ENCODE measurements at regions not wholly inside any gene's neighbourhood (a gene's known extent, or its start where the extent isn't known, plus 50 kb on each side); places are given as distances from the start of the nearest gene placed in this dataset.

- no peak for TF ChIP-seq CTCF (IDR thresholded peaks at IDR 0.05; ENCODE audit: insufficient read depth, low read length)
- H3K4me3 ChIP-seq (ENCODE audit: low read depth, low read length): no peak overlapping the region
- no peak for DNase-seq (ENCODE audit: low read depth)
Observed at GRCh38 chr2:16253291-16253690, 312.9 kb downstream of the MYCN start.

DNA sequence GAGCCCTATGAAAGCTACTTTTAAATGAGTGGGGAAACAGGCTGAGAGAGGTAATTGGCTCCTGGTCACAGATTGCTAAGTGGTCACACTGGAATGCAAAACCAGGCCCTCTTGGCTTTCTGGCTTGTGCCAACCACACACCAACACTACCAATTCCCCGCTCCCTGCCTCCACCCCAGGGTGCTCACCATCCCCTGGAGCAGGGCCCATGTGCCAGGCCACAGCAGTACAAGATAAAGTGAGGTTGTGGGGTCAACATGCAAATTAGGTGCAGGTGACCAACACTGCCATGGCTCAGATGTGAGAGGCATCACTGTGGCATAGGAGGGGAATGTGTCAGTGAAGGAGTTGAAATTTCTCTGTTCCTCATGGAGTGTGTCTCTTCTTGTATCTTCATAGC, 312.5 kb downstream of the MYCN start:
- no peak overlapping the region for H3K4me3 ChIP-seq (ENCODE audit: low read depth, low read length)
- no peak for TF ChIP-seq CTCF (IDR thresholded peaks at IDR 0.05; ENCODE audit: insufficient read depth, low read length)

DNA sequence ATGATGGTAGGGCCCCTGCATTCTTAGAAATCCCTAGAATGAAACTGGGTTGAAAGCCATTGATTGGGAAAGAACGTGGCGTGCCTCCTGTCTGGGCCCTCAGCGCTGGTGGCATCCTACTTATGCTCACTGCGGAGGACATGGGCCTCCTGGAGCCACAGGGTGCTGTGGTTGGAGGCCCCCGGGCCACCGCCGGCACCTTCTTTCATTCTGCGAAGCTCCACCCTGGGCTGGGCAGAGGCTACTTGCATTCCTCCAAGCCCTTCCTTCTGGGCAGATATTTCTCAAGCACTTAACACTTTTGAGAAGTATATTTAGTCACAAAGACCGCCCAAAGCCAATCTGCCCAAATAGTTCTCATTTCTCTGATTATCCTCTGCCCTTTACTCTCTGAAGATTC, 311.9 kb downstream of the MYCN start:
- DNase-seq (ENCODE audit: low read depth): no peak
- no peak for TF ChIP-seq CTCF (IDR thresholded peaks at IDR 0.05; ENCODE audit: insufficient read depth, low read length)
- H3K4me3 ChIP-seq (ENCODE audit: low read depth, low read length): no peak overlapping the region

More for the DNA sequence above, 312.5 kb downstream of the MYCN start:
- DNase-seq (ENCODE audit: low read depth): no peak

GRCh38 chr2:16251511-16252225, 311.3 kb downstream of the MYCN start:
- no peak for TF ChIP-seq CTCF (IDR thresholded peaks at IDR 0.05; ENCODE audit: insufficient read depth, low read length)
- H3K4me3 ChIP-seq (ENCODE audit: low read depth, low read length): no peak overlapping the region
- DNase-seq (ENCODE audit: low read depth): no peak

DNA sequence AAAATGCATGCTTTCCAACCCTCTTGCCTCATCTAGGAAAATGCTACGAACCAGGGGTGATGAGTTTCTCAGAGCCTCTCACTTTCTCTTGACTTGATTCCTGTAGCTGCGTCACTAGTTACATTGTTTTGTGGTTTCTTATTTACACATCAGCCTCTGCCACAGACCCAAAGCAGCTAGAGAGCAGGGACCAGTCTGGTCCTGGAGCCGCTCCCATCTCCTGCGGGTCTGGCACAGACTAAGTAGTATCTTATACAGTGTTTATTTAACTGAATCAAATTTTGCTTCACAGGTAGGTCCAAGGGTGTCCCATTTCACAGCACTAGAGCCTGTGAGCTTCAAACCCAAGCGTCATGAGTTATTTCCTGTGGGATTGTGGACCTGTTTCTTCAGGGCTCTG, 310.5 kb downstream of the MYCN start:
- no peak for DNase-seq (ENCODE audit: low read depth)
- no peak overlapping the region for H3K4me3 ChIP-seq (ENCODE audit: low read depth, low read length)
- no peak for TF ChIP-seq CTCF (IDR thresholded peaks at IDR 0.05; ENCODE audit: insufficient read depth, low read length)

- no peak for TF ChIP-seq CTCF (IDR thresholded peaks at IDR 0.05; ENCODE audit: insufficient read depth, low read length)
- H3K4me3 ChIP-seq (ENCODE audit: low read depth, low read length): no peak overlapping the region
- DNase-seq (ENCODE audit: low read depth): no peak
Observed at GRCh38 chr2:16250466-16250865, 310.1 kb downstream of the MYCN start.

DNA sequence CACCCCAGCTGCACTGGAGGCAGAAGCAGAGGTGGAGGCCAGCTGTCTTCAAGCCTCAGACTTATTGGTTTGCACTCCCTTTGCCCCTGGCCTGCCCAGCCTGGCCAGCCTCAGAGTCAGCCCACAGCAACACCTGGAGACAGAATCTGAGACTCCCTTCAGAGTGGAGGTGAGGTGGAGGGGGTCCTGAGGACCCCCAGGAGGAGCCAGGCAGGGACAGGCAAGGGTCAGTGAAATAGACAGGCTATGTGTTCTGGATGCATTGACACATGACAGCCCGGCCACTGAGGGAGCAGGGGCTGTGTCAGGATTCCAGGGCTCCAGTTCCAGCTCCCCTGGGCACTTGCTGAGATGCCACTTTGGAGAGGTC, 309.7 kb downstream of the MYCN start:
- no peak for TF ChIP-seq CTCF (IDR thresholded peaks at IDR 0.05; ENCODE audit: insufficient read depth, low read length)
- no peak for DNase-seq (ENCODE audit: low read depth)
- no peak overlapping the region for H3K4me3 ChIP-seq (ENCODE audit: low read depth, low read length)

All from fibroblast of the aortic adventitia (primary cell).